HG02763 (cell line): ENCODE measurements at regions not wholly inside any gene's neighbourhood (a gene's known extent, or its start where the extent isn't known, plus 50 kb on each side); places are given as distances from the start of the nearest gene placed in this dataset.

Experiments used
- ATAC-seq: cut with Tn5 transposase; IDR thresholded peaks from one replicate; pipeline ENCODE4 v1.9.1; 2021; ENCODE audit warnings: mild to moderate bottlenecking, moderate library complexity; ENCODE audit not compliant: unreplicated experiment

GRCh38 chr21:15233611-15234010 lies 168.8 kb upstream of the NRIP1 start:
- no peak for ATAC-seq

GRCh38 chr21:15236111-15236510 lies 171.3 kb upstream of the NRIP1 start:
- no peak for ATAC-seq

GRCh38 chr21:15240848-15241247 lies 176.0 kb upstream of the NRIP1 start:
- no peak for ATAC-seq

- no peak for ATAC-seq
These were observed 177.4 kb upstream of the NRIP1 start for GRCh38 chr21:15241997-15242736.

- no peak for ATAC-seq
These were observed 178.1 kb upstream of the NRIP1 start for GRCh38 chr21:15242906-15243305.

- no peak for ATAC-seq
These were observed 178.6 kb upstream of the NRIP1 start for GRCh38 chr21:15243406-15243805.

GRCh38 chr21:15247613-15248012 lies 182.8 kb upstream of the NRIP1 start:
- no peak for ATAC-seq

GRCh38 chr21:15249285-15249993 lies 184.6 kb upstream of the NRIP1 start:
- ATAC-seq, result no peak

- no peak for ATAC-seq
These were observed 185.6 kb upstream of the NRIP1 start for GRCh38 chr21:15250384-15250783.

GRCh38 chr21:15252431-15252830 lies 187.6 kb upstream of the NRIP1 start:
- ATAC-seq, result no peak

- ATAC-seq, result no peak
These were observed 189.3 kb upstream of the NRIP1 start for GRCh38 chr21:15254111-15254510.

- ATAC-seq, result no peak
These were observed 190.5 kb upstream of the NRIP1 start for GRCh38 chr21:15255261-15255660.

- no peak for ATAC-seq
These were observed 191.0 kb upstream of the NRIP1 start for GRCh38 chr21:15255763-15256162.

GRCh38 chr21:15256996-15257395 lies 192.2 kb upstream of the NRIP1 start:
- no peak for ATAC-seq

GRCh38 chr21:15257646-15258045 lies 192.8 kb upstream of the NRIP1 start:
- no peak for ATAC-seq

- ATAC-seq, result no peak
These were observed 195.0 kb upstream of the NRIP1 start for GRCh38 chr21:15259824-15260223.

GRCh38 chr21:15260604-15261003 lies 195.8 kb upstream of the NRIP1 start:
- ATAC-seq, result no peak

- ATAC-seq, result no peak
These were observed 199.4 kb upstream of the NRIP1 start for GRCh38 chr21:15264084-15264665.

- no peak for ATAC-seq
These were observed 207.4 kb upstream of the NRIP1 start for GRCh38 chr21:15272171-15272570.

- no peak for ATAC-seq
These were observed 207.8 kb upstream of the NRIP1 start for GRCh38 chr21:15272591-15272990.

- ATAC-seq, result no peak
These were observed 208.4 kb upstream of the NRIP1 start for GRCh38 chr21:15273244-15273643.
